ENCODE measurements at regions not wholly inside any gene's neighbourhood (a gene's known extent, or its start where the extent isn't known, plus 50 kb on each side); places are given as distances from the start of the nearest gene placed in this dataset.

DNA sequence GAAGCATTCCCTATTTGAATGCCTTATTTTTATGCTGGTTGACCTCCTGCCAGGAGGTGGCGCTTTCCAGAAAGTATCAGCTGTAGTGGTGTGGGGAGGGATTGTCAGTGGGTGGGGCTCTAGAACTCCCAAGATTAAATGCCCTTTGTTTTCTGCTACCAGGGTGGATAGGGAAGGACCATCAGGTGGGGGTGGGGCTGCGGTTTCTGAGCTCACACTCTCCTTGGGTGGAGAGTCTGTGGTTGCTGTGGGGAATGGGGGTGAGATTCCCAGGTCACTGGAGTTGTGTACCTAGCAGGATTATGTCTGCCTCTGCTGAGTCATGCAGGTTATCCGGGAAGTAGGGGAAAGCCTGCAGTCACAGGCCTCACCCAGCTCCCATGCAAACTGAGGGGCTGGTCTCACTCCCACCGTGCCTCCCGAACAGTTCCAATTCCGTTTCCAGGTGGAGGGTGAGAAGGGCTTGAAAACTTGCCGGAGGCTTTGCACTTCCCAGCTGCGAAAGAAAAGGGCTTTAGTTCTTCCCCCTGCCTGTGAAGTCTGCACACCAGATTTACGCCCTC is 68.3 kb downstream of the ALG10B start:
- Histone ChIP-seq H3K4me3 (ENCODE audit: low read length) (no peak overlapping the region), H3K9ac (ENCODE audit: low read length) (no peak overlapping the region), H3K4me1 (ENCODE audit: control insufficient read depth, low read depth, low read length) (peaks cover 4% of the 10 kb centered on the region), H3K9me3 (ENCODE audit: control insufficient read depth, low read depth, low read length) (peaks cover 2% of the 10 kb centered on the region), H3K27ac (ENCODE audit: low read length) (no peak overlapping the region), H3K36me3 (ENCODE audit: control insufficient read depth, low read depth, low read length) (no peaks in the 10 kb centered on the region), H3K27me3 (ENCODE audit: control insufficient read depth, insufficient read depth, low read length) (no peaks in the 10 kb centered on the region)

DNA sequence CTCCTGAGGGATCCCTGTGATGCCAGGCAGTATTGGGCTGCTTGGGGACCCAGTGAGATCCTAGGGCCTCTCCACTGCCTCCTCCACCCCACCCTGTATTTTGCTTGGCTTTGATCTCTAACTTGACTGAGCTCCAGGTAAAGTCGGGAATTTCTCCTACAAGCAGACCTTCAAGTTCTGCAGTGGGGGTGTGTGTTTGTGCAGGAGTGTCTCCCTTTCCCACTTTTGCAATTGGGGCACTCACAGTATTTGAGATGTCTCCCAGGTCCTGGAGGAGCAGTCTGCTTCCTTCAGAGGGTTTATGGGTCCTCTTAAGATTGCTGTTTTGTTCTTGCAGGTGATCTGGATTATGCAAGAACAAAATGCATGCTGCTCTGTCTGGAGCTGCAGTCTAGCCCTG is 68.9 kb downstream of the ALG10B start:
- no peak overlapping the region for H3K27ac ChIP-seq (ENCODE audit: low read length)
- no peak overlapping the region for H3K4me3 ChIP-seq (ENCODE audit: low read length)

DNA sequence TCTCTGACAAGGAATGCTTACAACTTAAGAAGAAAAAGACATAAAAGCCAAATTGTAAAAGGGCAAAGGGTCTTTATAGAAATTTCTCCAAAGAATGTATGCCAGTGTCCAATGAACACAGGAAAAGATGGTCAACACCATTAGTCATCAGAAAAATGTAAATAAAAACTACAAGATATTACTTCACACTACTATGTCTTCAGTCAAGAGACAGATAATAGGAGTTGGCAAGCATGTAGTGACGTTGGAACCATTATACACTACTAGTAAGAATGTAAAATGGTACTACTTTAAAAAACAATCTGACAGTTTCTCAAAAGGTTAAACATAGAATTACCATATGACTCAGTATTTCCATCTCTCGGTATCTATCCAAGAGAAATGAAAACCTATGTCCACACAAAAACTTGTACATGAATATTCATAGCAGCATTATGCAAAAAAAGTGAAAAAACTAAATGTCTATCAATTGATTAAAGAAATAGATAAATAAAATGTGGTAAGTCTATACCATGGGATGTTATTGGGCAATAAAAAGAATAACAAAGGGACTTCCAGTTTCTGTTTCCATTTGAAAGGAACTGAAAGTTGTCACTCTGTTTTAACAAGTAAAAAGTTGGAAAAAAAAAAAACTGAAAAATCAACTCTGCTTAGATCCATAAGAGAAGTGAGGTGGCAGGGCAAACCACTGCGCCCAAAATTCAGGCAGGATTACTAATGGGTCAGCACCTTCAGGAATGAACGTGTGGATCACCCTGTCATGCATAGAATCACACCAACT is 69.8 kb downstream of the ALG10B start:
- Histone ChIP-seq H3K27me3 (ENCODE audit: control insufficient read depth, insufficient read depth, low read length) (no peaks in the 10 kb centered on the region), H3K36me3 (ENCODE audit: control insufficient read depth, low read depth, low read length) (no peaks in the 10 kb centered on the region), H3K4me3 (ENCODE audit: low read length) (no peak overlapping the region), H3K9ac (ENCODE audit: low read length) (no peak overlapping the region), H3K4me1 (ENCODE audit: control insufficient read depth, low read depth, low read length) (peaks cover 4% of the 10 kb centered on the region), H3K27ac (ENCODE audit: low read length) (no peak overlapping the region), H3K9me3 (ENCODE audit: control insufficient read depth, low read depth, low read length) (peaks cover 2% of the 10 kb centered on the region)

More for the DNA sequence above, 68.9 kb downstream of the ALG10B start:
- no peaks in the 10 kb centered on the region for H3K36me3 ChIP-seq (ENCODE audit: control insufficient read depth, low read depth, low read length)
- H3K9ac ChIP-seq (ENCODE audit: low read length) = no peak overlapping the region
- peaks cover 2% of the 10 kb centered on the region for H3K9me3 ChIP-seq (ENCODE audit: control insufficient read depth, low read depth, low read length)
- H3K4me1 ChIP-seq (ENCODE audit: control insufficient read depth, low read depth, low read length) = peaks cover 4% of the 10 kb centered on the region
- H3K27me3 ChIP-seq (ENCODE audit: control insufficient read depth, insufficient read depth, low read length) = no peaks in the 10 kb centered on the region

DNA sequence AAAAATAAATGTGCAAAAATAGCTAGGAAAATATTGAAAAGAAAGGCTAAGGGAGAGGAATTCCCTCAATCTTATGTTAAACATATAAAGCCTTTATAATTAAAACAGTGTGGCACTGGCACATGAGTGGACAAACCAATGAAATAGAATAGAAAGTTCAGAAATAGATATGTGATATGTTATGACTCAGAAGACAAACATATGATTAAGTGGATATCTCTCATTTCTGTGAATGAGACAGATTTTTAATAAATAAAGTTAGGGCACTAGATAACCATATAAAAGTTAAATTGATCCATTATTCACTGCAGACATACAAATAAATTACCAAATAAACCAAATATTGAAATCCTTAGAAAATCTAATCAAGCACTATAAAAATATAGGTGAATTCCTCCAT is 73.0 kb downstream of the ALG10B start:
- H3K27me3 ChIP-seq (ENCODE audit: control insufficient read depth, insufficient read depth, low read length) = no peaks in the 10 kb centered on the region
- H3K27ac ChIP-seq (ENCODE audit: low read length) = no peak overlapping the region
- H3K9me3 ChIP-seq (ENCODE audit: control insufficient read depth, low read depth, low read length) = no peaks in the 10 kb centered on the region
- no peak overlapping the region for H3K9ac ChIP-seq (ENCODE audit: low read length)
- H3K4me3 ChIP-seq (ENCODE audit: low read length) = no peak overlapping the region
- H3K4me1 ChIP-seq (ENCODE audit: control insufficient read depth, low read depth, low read length) = peaks cover 4% of the 10 kb centered on the region
- H3K36me3 ChIP-seq (ENCODE audit: control insufficient read depth, low read depth, low read length) = no peaks in the 10 kb centered on the region

DNA sequence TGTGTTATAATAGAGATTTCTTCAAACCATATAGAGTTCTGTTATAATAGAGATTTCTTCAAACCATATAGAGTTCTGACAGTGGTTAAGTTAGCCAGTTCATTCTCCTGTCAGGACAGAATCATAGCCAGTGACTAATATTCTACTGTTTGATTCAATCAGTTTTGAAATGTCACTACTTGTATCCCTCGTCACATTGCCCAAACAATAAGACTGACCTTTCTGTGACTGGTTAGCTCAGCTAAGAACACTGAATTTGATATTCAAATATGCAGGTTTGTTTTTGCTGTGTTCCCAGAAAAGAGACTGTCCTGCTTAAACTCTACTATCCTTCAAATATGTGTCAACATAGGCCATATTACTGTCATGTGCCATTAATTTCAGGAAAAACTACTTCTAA is 74.4 kb downstream of the ALG10B start:
- Histone ChIP-seq H3K9ac (ENCODE audit: low read length) (no peak overlapping the region), H3K4me3 (ENCODE audit: low read length) (no peak overlapping the region), H3K27ac (ENCODE audit: low read length) (no peak overlapping the region), H3K27me3 (ENCODE audit: control insufficient read depth, insufficient read depth, low read length) (no peaks in the 10 kb centered on the region), H3K9me3 (ENCODE audit: control insufficient read depth, low read depth, low read length) (no peaks in the 10 kb centered on the region), H3K36me3 (ENCODE audit: control insufficient read depth, low read depth, low read length) (no peaks in the 10 kb centered on the region), H3K4me1 (ENCODE audit: control insufficient read depth, low read depth, low read length) (peaks cover 4% of the 10 kb centered on the region)

DNA sequence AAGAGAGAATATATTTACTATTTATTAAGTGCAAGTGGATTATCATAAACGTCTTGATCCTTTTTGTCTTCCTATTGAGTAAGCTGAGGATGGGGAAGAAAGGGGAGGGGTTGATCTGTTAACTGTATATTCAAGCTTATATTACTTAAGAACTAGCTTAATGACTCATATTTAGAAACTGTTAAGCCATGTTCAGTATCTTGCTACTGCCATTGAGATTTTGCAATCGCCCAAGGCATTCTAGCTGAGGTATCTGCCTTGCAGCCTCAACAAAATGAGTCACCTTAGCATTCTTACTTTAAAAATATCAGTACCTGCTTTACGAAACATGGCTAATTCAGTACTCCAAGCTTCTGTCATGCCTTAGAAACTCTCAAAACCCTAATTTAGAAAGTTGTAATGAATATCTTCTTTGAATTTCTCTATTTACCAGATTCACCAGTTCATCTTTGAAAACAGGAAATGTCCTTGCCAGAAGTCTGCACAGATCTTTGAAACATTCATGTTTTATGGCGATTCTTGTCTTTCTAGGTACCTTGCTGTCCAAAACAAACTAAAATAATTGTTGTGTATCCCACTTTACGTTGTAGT is 76.1 kb downstream of the ALG10B start:
- no peak overlapping the region for H3K27ac ChIP-seq (ENCODE audit: low read length)
- no peaks in the 10 kb centered on the region for H3K4me1 ChIP-seq (ENCODE audit: control insufficient read depth, low read depth, low read length)
- H3K9me3 ChIP-seq (ENCODE audit: control insufficient read depth, low read depth, low read length) = no peaks in the 10 kb centered on the region
- no peaks in the 10 kb centered on the region for H3K27me3 ChIP-seq (ENCODE audit: control insufficient read depth, insufficient read depth, low read length)
- H3K36me3 ChIP-seq (ENCODE audit: control insufficient read depth, low read depth, low read length) = no peaks in the 10 kb centered on the region
- no peak overlapping the region for H3K9ac ChIP-seq (ENCODE audit: low read length)
- H3K4me3 ChIP-seq (ENCODE audit: low read length) = no peak overlapping the region

GRCh38 chr12:38399711-38400206 is 83.2 kb downstream of the ALG10B start:
- H3K27ac ChIP-seq (ENCODE audit: low read length) = no peak overlapping the region
- H3K36me3 ChIP-seq (ENCODE audit: control insufficient read depth, low read depth, low read length) = no peaks in the 10 kb centered on the region
- no peaks in the 10 kb centered on the region for H3K27me3 ChIP-seq (ENCODE audit: control insufficient read depth, insufficient read depth, low read length)
- no peak overlapping the region for H3K4me3 ChIP-seq (ENCODE audit: low read length)
- H3K4me1 ChIP-seq (ENCODE audit: control insufficient read depth, low read depth, low read length) = no peaks in the 10 kb centered on the region
- peaks cover 3% of the 10 kb centered on the region for H3K9me3 ChIP-seq (ENCODE audit: control insufficient read depth, low read depth, low read length)
- no peak overlapping the region for H3K9ac ChIP-seq (ENCODE audit: low read length)

GRCh38 chr12:38402811-38403210 is 86.2 kb downstream of the ALG10B start:
- no peak overlapping the region for H3K4me3 ChIP-seq (ENCODE audit: low read length)
- H3K9ac ChIP-seq (ENCODE audit: low read length) = no peak overlapping the region
- peaks cover 3% of the 10 kb centered on the region for H3K9me3 ChIP-seq (ENCODE audit: control insufficient read depth, low read depth, low read length)
- no peaks in the 10 kb centered on the region for H3K27me3 ChIP-seq (ENCODE audit: control insufficient read depth, insufficient read depth, low read length)
- H3K36me3 ChIP-seq (ENCODE audit: control insufficient read depth, low read depth, low read length) = no peaks in the 10 kb centered on the region
- H3K4me1 ChIP-seq (ENCODE audit: control insufficient read depth, low read depth, low read length) = no peaks in the 10 kb centered on the region
- no peak overlapping the region for H3K27ac ChIP-seq (ENCODE audit: low read length)

DNA sequence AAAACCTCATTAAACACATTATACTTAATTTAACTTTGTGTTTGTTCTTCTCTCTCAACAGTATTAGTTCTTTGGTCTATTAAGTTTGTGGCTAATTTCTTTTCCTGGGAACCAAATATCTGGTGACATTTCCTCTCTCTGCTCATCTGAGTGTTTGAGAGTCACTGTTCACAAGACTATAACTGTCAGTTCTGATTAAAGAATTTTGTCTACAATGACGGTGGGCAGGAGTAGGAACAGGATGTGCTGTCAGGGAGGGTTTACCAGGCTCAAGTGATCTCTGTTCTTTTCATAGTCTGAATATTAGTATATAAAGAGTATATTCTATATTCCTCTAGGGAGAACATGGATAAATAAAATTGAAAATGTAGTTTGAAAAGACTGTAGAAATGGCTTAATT is 92.9 kb downstream of the ALG10B start:
- H3K4me1 ChIP-seq (ENCODE audit: control insufficient read depth, low read depth, low read length) = peaks cover 24% of the 10 kb centered on the region
- H3K27ac ChIP-seq (ENCODE audit: low read length) = no peak overlapping the region
- H3K36me3 ChIP-seq (ENCODE audit: control insufficient read depth, low read depth, low read length) = no peaks in the 10 kb centered on the region
- no peak overlapping the region for H3K4me3 ChIP-seq (ENCODE audit: low read length)
- H3K9ac ChIP-seq (ENCODE audit: low read length) = no peak overlapping the region
- no peaks in the 10 kb centered on the region for H3K9me3 ChIP-seq (ENCODE audit: control insufficient read depth, low read depth, low read length)
- H3K27me3 ChIP-seq (ENCODE audit: control insufficient read depth, insufficient read depth, low read length) = no peaks in the 10 kb centered on the region

DNA sequence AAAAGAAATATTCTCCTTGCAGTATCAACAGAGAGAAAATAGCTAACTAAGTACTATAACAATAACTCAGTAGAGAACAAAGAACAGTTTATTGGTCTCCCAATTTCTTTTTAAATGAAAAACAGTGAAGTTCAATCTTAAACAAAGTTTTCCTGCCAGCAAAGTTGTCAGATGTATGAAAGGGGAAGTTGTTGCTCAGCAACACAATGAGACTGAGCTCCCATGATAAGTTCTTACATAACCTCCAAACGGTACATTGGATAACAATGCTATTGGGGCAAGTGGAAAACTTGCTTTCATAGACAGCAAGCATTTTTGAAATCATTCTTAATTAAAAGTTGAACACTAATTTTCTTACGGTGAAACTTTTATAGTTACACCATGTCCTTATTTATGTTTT is 94.9 kb downstream of the ALG10B start:
- H3K27ac ChIP-seq (ENCODE audit: low read length) = no peak overlapping the region
- no peak overlapping the region for H3K9ac ChIP-seq (ENCODE audit: low read length)
- peak overlapping the region; percentile 7 for H3K4me3 ChIP-seq (ENCODE audit: low read length)
- no peaks in the 10 kb centered on the region for H3K9me3 ChIP-seq (ENCODE audit: control insufficient read depth, low read depth, low read length)
- peaks cover 24% of the 10 kb centered on the region for H3K4me1 ChIP-seq (ENCODE audit: control insufficient read depth, low read depth, low read length)
- H3K27me3 ChIP-seq (ENCODE audit: control insufficient read depth, insufficient read depth, low read length) = no peaks in the 10 kb centered on the region
- H3K36me3 ChIP-seq (ENCODE audit: control insufficient read depth, low read depth, low read length) = no peaks in the 10 kb centered on the region

- Histone ChIP-seq H3K4me3 (ENCODE audit: low read length) (peak overlapping the region; percentile 7), H3K36me3 (ENCODE audit: control insufficient read depth, low read depth, low read length) (no peaks in the 10 kb centered on the region), H3K27ac (ENCODE audit: low read length) (no peak overlapping the region), H3K27me3 (ENCODE audit: control insufficient read depth, insufficient read depth, low read length) (no peaks in the 10 kb centered on the region), H3K9ac (ENCODE audit: low read length) (no peak overlapping the region), H3K9me3 (ENCODE audit: control insufficient read depth, low read depth, low read length) (no peaks in the 10 kb centered on the region), H3K4me1 (ENCODE audit: control insufficient read depth, low read depth, low read length) (peaks cover 24% of the 10 kb centered on the region)
These were observed 95.4 kb downstream of the ALG10B start for GRCh38 chr12:38411946-38412345.
